GM11168 (cell line): ENCODE measurements at regions not wholly inside any gene's neighbourhood (a gene's known extent, or its start where the extent isn't known, plus 50 kb on each side); places are given as distances from the start of the nearest gene placed in this dataset.
"Not testable (repeated sequence)": the region's sequence is repeated elsewhere in the genome, so short reads cannot be mapped to it uniquely, and the experiment has no call there.

Experiments
- in situ Hi-C: fragments of 300-500 bp; cut with MboI; formaldehyde crosslinking; loops from one replicate; pipeline ENCODE4 v1.12.0; 2022; ENCODE audit warnings: low sequenced_read_pairs; ENCODE audit not compliant: unreplicated experiment

- in situ Hi-C loops: no loop called here
Measured at GRCh38 chr4:62512271-62512670, 1312.1 kb downstream of the ADGRL3 start.

- in situ Hi-C loops: no loop called here
Measured at GRCh38 chr4:62510228-62510627, 1310.1 kb downstream of the ADGRL3 start.

GRCh38 chr4:62500296-62500695 lies 1300.2 kb downstream of the ADGRL3 start:
- in situ Hi-C loops: no loop called here

DNA sequence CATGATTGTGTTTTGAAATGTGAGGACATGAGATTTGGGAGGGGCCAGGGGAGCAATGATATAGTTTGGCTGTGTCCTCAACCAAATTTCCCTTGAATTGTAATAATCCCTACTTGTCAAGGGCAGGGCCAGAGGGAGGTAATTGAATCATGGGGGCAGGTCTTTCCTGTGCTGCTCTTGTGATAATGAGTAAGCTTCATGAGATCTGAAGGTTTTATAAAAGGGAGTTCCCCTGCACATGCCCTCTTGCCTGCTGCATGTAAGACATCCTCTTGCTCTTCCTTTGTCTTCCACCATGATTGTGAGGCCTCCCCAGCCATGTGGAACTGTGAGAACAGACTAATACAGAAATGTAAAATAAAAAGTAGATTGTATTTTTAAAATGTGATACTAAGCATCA lies 1294.9 kb downstream of the ADGRL3 start:
- in situ Hi-C loops: no loop called here

DNA sequence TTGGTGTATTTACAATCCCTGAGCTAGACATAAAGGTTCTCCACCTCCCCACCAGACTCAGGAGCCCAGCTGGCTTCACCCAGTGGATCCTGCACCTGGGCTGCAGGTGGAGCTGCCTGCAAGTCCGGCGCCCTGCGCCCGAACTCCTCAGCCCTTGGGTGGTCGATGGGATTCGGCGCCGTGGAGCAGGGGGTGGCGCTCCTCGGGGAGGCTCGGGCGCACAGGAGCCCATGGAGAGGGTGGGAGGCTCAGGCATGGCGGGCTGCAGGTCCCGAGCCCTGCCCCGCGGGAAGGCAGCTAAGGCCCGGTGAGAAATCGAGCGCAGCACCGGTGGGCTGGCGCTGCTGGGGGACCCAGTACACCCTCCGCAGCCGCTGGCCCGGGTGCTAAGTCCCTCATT lies 1291.6 kb downstream of the ADGRL3 start:
- in situ Hi-C loops: not testable (repeated sequence)

DNA sequence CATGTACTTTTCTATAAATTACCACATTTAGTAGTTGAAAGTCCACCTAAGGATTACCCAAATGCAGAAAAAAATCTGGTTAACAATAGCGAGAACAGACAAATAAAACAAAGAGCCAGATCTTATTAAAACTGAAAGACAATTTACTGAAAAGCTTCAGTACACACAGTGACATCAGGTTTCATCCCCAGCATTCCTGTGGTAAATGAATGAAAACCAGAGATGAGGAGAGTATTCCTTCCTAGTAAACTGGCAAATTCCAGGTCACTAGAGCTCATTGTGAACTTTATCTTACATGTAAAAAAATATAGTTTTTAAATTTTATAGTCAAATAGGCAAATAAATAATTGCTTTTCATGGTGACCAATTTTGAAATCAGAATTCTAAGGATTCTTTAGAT lies 1290.5 kb downstream of the ADGRL3 start:
- in situ Hi-C loops: no loop called here

DNA sequence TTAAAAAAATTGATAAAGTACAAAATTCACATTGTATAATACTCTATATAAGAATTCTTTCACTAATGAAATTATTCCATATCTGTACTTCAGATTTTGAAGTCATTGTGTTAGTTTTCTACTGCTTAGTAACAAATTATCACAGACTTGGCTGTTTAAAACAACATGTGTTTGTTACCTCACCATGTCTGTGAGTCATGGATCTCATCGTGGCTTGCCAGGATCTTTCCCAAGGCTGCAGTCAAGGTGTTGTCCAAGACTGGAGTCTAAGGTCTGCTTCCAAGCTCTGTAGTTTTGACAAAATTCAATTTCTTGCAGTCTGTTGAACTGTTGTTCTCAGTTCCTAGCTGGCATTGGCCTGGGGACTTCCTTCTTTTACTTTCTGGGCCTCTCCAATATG lies 1286.9 kb downstream of the ADGRL3 start:
- in situ Hi-C loops: no loop called here

DNA sequence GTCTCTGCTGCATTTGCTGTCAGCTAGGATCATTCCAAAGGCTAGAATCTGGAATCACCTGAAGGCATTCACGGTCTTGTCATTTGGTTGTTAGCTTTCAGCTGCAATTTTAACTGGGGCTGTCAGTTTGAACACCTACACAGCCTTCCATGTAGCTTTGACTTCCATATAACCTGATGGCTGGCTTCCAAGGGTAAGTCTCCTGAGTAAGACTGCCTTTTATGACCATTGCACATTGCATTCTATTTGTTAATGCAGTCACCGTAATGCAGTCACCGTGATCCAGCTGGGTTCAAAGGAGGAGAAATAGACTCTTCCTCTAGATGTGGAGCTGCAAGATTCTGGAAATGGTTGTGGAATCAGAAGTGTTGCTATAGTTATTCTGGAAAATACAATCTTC lies 1284.2 kb downstream of the ADGRL3 start:
- in situ Hi-C loops: no loop called here

DNA sequence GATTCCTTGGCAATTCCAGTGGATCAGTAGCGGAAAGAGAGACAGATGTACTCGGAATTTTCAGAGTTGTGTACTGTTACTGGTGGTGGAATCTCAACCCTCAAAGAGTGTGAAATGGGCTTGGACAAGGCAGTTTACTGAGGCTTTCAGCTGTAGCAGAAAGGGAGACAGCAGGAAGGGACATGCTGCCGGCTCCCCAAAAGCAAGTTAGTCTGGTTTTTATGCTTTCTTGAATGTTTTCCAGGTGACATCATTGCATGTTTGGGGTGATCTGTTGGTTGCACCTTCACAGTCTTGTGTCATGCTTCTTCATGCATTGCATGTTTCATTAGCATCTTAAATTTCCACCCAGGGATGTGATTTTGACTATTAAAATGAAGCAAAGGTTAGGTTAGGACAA lies 1282.2 kb downstream of the ADGRL3 start:
- in situ Hi-C loops: no loop called here

DNA sequence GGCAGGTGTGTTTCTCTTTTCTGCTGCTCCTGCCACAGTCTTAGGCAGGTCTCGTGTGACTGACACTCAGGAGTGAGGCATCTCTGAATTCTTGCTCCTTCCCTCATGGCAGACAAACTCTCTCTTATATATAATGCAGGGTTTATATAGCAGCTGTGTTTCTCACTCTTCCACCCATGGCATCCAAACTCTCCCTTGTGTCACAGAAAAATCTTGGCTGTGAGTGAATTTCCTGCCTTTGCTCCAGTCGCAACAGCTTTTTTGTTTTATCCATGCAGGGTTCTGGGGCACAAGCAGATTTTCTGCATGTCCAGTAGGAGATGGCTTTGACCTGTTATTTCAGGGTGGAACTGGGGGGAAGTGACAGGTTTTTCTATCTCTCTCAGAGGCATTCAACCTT lies 1275.5 kb downstream of the ADGRL3 start:
- in situ Hi-C loops: loop anchor here (10.0 kb wide), 1 partner anchor 231 kb away; no protein-coding TSS in a partner anchor

GRCh38 chr4:62474802-62475201 lies 1274.7 kb downstream of the ADGRL3 start:
- in situ Hi-C loops: loop anchor here (10.0 kb wide), 1 partner anchor 230 kb away; no protein-coding TSS in a partner anchor

DNA sequence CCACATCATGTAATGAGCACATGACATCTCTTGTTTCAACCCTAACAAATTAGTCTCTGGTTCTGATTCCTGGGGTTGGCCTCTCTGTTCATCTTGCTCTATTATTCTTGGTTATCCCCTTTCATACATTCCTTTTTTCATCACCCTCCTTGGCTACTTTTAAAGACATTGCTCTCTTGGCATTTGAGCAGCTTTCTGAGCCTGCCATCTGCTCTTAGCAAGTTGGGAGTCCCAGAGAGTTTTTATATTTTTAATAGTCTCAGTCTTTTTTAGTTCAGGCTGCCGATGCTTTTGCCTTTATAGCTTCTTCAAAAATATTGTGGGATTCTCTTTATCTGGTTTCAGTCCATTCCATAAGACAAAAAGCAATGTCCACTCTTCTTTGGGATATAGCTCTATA lies 1270.9 kb downstream of the ADGRL3 start:
- in situ Hi-C loops: loop anchor here (10.0 kb wide), 1 partner anchor 226 kb away; no protein-coding TSS in a partner anchor

- in situ Hi-C loops: loop anchor here (10.0 kb wide), 1 partner anchor 226 kb away; no protein-coding TSS in a partner anchor
Measured at GRCh38 chr4:62470421-62470983, 1270.4 kb downstream of the ADGRL3 start.

GRCh38 chr4:62470020-62470419 lies 1269.9 kb downstream of the ADGRL3 start:
- in situ Hi-C loops: loop anchor here (10.0 kb wide), 1 partner anchor 225 kb away; no protein-coding TSS in a partner anchor

- in situ Hi-C loops: no loop called here
Measured at GRCh38 chr4:62461961-62462360, 1261.8 kb downstream of the ADGRL3 start.

DNA sequence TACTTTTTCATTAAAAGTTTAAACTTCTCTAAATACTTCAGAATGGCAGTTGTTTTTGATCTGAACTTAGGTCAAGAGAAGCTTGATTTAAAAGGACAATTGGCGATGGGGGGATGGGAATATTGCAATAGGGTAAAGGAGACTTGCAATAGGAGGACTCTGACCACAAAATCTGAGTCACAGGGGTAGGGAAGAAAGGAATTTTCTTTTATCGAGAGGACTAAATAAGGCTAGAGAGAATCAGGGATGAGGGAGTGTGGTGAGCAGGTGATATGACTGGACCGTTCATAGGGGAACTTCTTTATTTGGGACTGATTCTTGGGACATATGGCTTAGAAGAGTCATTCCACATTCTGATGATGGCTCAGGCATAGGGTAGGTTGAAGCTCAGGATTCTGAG lies 1260.2 kb downstream of the ADGRL3 start:
- in situ Hi-C loops: no loop called here

- in situ Hi-C loops: no loop called here
Measured at GRCh38 chr4:62457356-62457755, 1257.2 kb downstream of the ADGRL3 start.

- in situ Hi-C loops: no loop called here
Measured at GRCh38 chr4:62455871-62456270, 1255.7 kb downstream of the ADGRL3 start.

DNA sequence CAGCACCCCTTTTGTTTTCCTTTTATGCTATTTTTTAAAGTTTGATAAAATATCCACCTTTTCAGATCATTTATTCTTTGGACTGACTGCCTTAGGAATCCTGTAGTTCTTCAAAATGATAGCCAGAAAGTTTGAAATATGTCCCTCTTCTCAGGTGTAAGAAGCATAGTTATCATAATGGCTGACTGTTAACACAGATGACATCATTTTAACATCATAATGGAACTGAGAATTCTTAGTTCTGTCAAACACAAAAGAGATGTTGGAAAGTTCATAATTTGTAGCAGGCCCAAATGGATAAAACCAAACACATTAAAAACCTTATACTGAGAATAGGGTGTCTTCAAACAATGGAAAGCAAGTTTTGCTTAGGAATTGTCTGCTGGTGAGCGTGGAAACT lies 1254.4 kb downstream of the ADGRL3 start:
- in situ Hi-C loops: no loop called here

DNA sequence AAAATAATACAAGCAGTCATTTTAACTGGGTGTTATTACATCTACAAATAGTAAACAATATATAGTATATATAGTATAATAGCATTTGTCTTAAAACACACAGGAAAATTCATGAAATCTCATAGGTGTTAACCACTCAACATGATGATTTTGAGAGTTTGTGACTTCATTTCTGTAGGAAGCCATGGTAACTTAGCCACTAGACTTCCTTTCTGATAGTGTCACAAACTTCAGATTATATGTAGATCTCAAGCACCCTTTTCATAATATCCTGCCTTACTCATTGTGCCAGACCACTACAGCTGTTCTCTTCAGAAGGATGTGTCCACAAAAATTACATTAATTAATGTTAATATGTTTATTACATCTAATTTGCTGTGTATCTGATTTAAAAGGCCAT lies 1250.6 kb downstream of the ADGRL3 start:
- in situ Hi-C loops: no loop called here

GRCh38 chr4:62449538-62449937 lies 1249.4 kb downstream of the ADGRL3 start:
- in situ Hi-C loops: no loop called here

DNA sequence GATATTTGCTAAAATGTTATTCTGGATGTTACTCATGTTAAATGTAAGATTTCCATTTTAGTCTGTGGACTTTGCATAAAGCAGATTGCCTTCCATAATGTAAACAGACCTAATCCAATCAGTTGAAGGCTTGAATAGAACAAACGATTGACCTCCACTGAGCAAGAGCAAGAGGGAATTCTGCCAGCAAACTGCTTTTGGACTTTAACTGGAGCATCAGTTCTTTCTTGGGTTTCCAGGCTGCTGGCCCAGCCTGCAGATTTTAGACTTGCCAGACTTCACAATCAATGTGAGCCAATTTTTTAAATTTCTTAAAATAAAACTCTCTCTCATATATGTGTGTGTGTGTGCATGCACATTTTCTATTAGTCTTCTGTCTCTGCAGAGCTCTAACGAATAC lies 1248.8 kb downstream of the ADGRL3 start:
- in situ Hi-C loops: no loop called here
